Spleen (tissue), 11 donors: ENCODE measurements at regions not wholly inside any gene's neighbourhood (a gene's known extent, or its start where the extent isn't known, plus 50 kb on each side); places are given as distances from the start of the nearest gene placed in this dataset.

Source experiments
- DNase-seq: peaks from one replicate; pipeline ENCODE4 v3.0.0-alpha.2; 2020
- H3K27ac ChIP-seq, 8 donors: fragments of 200-600 bp; sonication (generic) in 7 of 8; 1 replicate in 4 of 8; 2 replicates in 4 of 8; pipeline versions ENCODE4 v1.5.0 to v1.8.0; 2016 to 2021; ENCODE audit warnings: inconsistent platforms in 4 of 8, mild to moderate bottlenecking in 4 of 8, moderate library complexity in 1 of 8
- H3K27me3 ChIP-seq, 7 donors: fragments of 200-600 bp; sonication (generic) in 6 of 7; replicated peaks in 1 of 7; 1 replicate in 4 of 7; 2 replicates in 3 of 7; pipeline versions ENCODE4 v1.5.0 to v1.8.0; 2016 to 2021; ENCODE audit warnings: inconsistent platforms in 3 of 7, mild to moderate bottlenecking in 1 of 7
- H3K36me3 ChIP-seq, 6 donors: fragments of 200-600 bp; sonication (generic) in 5 of 6; 1 replicate in 4 of 6; 2 replicates in 2 of 6; pipeline versions ENCODE4 v1.5.0 to v1.8.0; 2016 to 2021; ENCODE audit warnings: inconsistent platforms in 2 of 6
- H3K4me1 ChIP-seq, 6 donors: fragments of 200-600 bp; sonication (generic) in 5 of 6; 1 replicate in 3 of 6; 2 replicates in 3 of 6; pipeline versions ENCODE4 v1.5.0 to v1.8.0; 2016 to 2021; ENCODE audit warnings: inconsistent platforms in 3 of 6
- H3K4me3 ChIP-seq, 8 donors: fragments of 200-600 bp; sonication (generic) in 7 of 8; 1 replicate in 4 of 8; 2 replicates in 4 of 8; pipeline versions ENCODE4 v1.5.0 to v1.8.0; 2016 to 2021; ENCODE audit warnings: inconsistent platforms in 4 of 8, mild to moderate bottlenecking in 4 of 8, moderate library complexity in 2 of 8
- H3K9me3 ChIP-seq, 8 donors: fragments of 200-600 bp; sonication (generic) in 7 of 8; 1 replicate in 4 of 8; 2 replicates in 4 of 8; pipeline versions ENCODE4 v1.5.0 to v1.8.0; 2016 to 2021; ENCODE audit warnings: inconsistent platforms in 4 of 8
- CTCF ChIP-seq, 11 experiments: fragments of 200-600 bp in 7 of 11; fragments of 450-650 bp in 4 of 11; sonication (generic) in 4 of 11; IDR thresholded peaks in 8 of 11; conservative IDR thresholded peaks in 3 of 11; 1 replicate in 7 of 11; 2 replicates in 4 of 11; pipeline versions ENCODE4 v1.4.0 to v1.8.0; 2016 to 2021; ENCODE audit warnings: antibody characterized with exemption in 11 of 11, inconsistent platforms in 4 of 11, mild to moderate bottlenecking in 1 of 11
- POLR2A ChIP-seq, 3 donors: fragments of 450-650 bp; IDR thresholded peaks; one replicate each; pipeline ENCODE4 v1.5.1; 2017; ENCODE audit warnings: antibody characterized with exemption in 3 of 3, mild to moderate bottlenecking in 1 of 3
- POLR2AphosphoS5 ChIP-seq, 3 donors: sonication (generic); formaldehyde crosslinking; IDR thresholded peaks; one replicate each; pipeline ENCODE4 v1.5.1; 2017; ENCODE audit warnings: antibody characterized with exemption in 3 of 3
- WGBS, 5 donors: extraction: QIAGEN DNeasy Blood & Tissue Kit in 3 of 5; methylation state at CpG; one replicate each; pipeline versions ENCODE4 v1.1.5 to v1.1.7; 2013 to 2018; 5-methylcytosine and 5-hydroxymethylcytosine counted together
- intact Hi-C: fragments of 100-400 bp; cut with DNase I; formaldehyde crosslinking; loops from one replicate; pipeline ENCODE4 v1.15.0; 2023; ENCODE audit warnings: low total_unique reads
- donor health status: healthy with polysubstance abuse.
- donor health status: DM: no; HTN: no; CAD: no; lungs with moderate emphysema.
- donor health status: DM: no; HTN: no; CAD: no.
- donor health status: Bipolar disorder and iron deficiency.
- donor health status: healthy.
- donor health status: DM: no; HTN: no; CAD: no.
- donor health status: DM: yes; HTN: yes; CAD: no.

- TF ChIP-seq CTCF (IDR thresholded peaks at IDR 0.05 in 8 of 11, conservative IDR thresholded peaks at IDR 0.05 in 3 of 11), result no peak
- no peak for TF ChIP-seq POLR2AphosphoS5 (IDR thresholded peaks at IDR 0.05)
- TF ChIP-seq POLR2A (IDR thresholded peaks at IDR 0.05), result no peak
- 34 to 59% (median 42%) methylated on average over 2 of the region's 2 CpGs for WGBS, 5 donors
- DNase-seq, result no peak
- intact Hi-C loops, result no loop called here
- Histone ChIP-seq H3K9me3 (peaks cover 0 to 10% (median 5%) of the 10 kb centered on the region in 8 donors), H3K4me1 (peaks cover 0 to 10% (median 0%) of the 10 kb centered on the region in 6 donors), H3K27me3 (no peaks in the 10 kb centered on the region), H3K36me3 (no peaks in the 10 kb centered on the region), H3K4me3 (no peak overlapping the region), H3K27ac (peak overlapping the region in 1 of 8 donors; percentile 18)
These were observed 87.6 kb downstream of the SEMA4F start for GRCh38 chr2:74741629-74742028.

GRCh38 chr2:74742471-74742870 is 88.4 kb downstream of the SEMA4F start:
- H3K9me3 ChIP-seq, result peaks cover 0 to 2% (median 0%) of the 10 kb centered on the region in 8 donors
- 73 to 92% (median 79%) methylated on average over 1 of the region's 1 CpG for WGBS, 5 donors
- H3K4me1 ChIP-seq, result peaks cover 0 to 10% (median 0%) of the 10 kb centered on the region in 6 donors
- H3K27ac ChIP-seq, result no peak overlapping the region
- TF ChIP-seq CTCF (IDR thresholded peaks at IDR 0.05 in 8 of 11, conservative IDR thresholded peaks at IDR 0.05 in 3 of 11) (no peak), POLR2A (IDR thresholded peaks at IDR 0.05) (no peak), POLR2AphosphoS5 (IDR thresholded peaks at IDR 0.05) (no peak)
- intact Hi-C loops, result no loop called here
- H3K27me3 ChIP-seq, result peaks cover 0 to 1% (median 0%) of the 10 kb centered on the region in 7 donors
- DNase-seq, result no peak
- H3K36me3 ChIP-seq, result no peaks in the 10 kb centered on the region
- no peak overlapping the region for H3K4me3 ChIP-seq

GRCh38 chr2:74743039-74743438 is 89.0 kb downstream of the SEMA4F start:
- no peak for DNase-seq
- Histone ChIP-seq H3K27me3 (peaks cover 0 to 3% (median 0%) of the 10 kb centered on the region in 7 donors), H3K4me1 (peaks cover 0 to 10% (median 0%) of the 10 kb centered on the region in 6 donors), H3K9me3 (no peaks in the 10 kb centered on the region), H3K4me3 (no peak overlapping the region), H3K27ac (no peak overlapping the region), H3K36me3 (no peaks in the 10 kb centered on the region)
- WGBS, 5 donors, result 66 to 80% (median 73%) methylated on average over 5 of the region's 5 CpGs
- TF ChIP-seq POLR2AphosphoS5 (IDR thresholded peaks at IDR 0.05) (no peak), POLR2A (IDR thresholded peaks at IDR 0.05) (no peak), CTCF (IDR thresholded peaks at IDR 0.05 in 8 of 11, conservative IDR thresholded peaks at IDR 0.05 in 3 of 11) (no peak)
- intact Hi-C loops, result no loop called here

GRCh38 chr2:74743778-74744177 is 89.7 kb downstream of the SEMA4F start:
- WGBS, 5 donors, result 70 to 84% (median 80%) methylated on average over 7 of the region's 7 CpGs
- no peak overlapping the region for H3K4me3 ChIP-seq
- H3K9me3 ChIP-seq, result no peaks in the 10 kb centered on the region
- H3K4me1 ChIP-seq, result peaks cover 0 to 10% (median 0%) of the 10 kb centered on the region in 6 donors
- H3K27ac ChIP-seq, result no peak overlapping the region
- intact Hi-C loops, result no loop called here
- H3K27me3 ChIP-seq, result peaks cover 0 to 6% (median 0%) of the 10 kb centered on the region in 7 donors
- H3K36me3 ChIP-seq, result no peaks in the 10 kb centered on the region
- TF ChIP-seq POLR2A (IDR thresholded peaks at IDR 0.05), result no peak
- TF ChIP-seq CTCF (IDR thresholded peaks at IDR 0.05 in 8 of 11, conservative IDR thresholded peaks at IDR 0.05 in 3 of 11), result no peak
- TF ChIP-seq POLR2AphosphoS5 (IDR thresholded peaks at IDR 0.05), result no peak
- no peak for DNase-seq
